BJ (cell line): ENCODE measurements at regions not wholly inside any gene's neighbourhood (a gene's known extent, or its start where the extent isn't known, plus 50 kb on each side); places are given as distances from the start of the nearest gene placed in this dataset.

Experiments
- CTCF ChIA-PET: fragments of 350-600 bp; formaldehyde crosslinking; extraction: SDS; loops from one replicate; lab custom pipeline; 2021; ENCODE audit warnings: antibody characterized with exemption, inconsistent platforms; lab: Yijun Ruan, JAX
- POLR2A ChIA-PET: fragments of 300-600 bp; sonication (Branson Sonifier 250); formaldehyde crosslinking; extraction: SDS; loops from one replicate; lab custom pipeline; 2021; ENCODE audit warnings: antibody characterized with exemption; lab: Charles Lee
- DNase-seq: peaks from one replicate; pipeline ENCODE4 v3.0.0-alpha.2; 2011; ENCODE audit warnings: low read depth
- H3K27me3 ChIP-seq: 2 replicates; pipeline ENCODE4 v1.6.0; 2011; ENCODE audit warnings: low read length; ENCODE audit not compliant: control insufficient read depth, insufficient read depth
- H3K36me3 ChIP-seq: 2 replicates; pipeline ENCODE4 v1.5.1; 2011; ENCODE audit warnings: low read length; ENCODE audit not compliant: control insufficient read depth, insufficient read depth
- H3K4me3 ChIP-seq: 2 replicates; pipeline ENCODE4 v1.5.1; 2011; ENCODE audit warnings: low read depth, mild to moderate bottlenecking, control low read depth, low read length
- TF ChIP-seq, protein P1 (sequence below): IDR thresholded peaks from 2 replicates; pipeline ENCODE4 v1.5.1; 2011; ENCODE audit warnings: low read depth, mild to moderate bottlenecking, control low read depth, inconsistent platforms, low read length, moderate library complexity; ENCODE audit not compliant: insufficient read depth

DNA sequence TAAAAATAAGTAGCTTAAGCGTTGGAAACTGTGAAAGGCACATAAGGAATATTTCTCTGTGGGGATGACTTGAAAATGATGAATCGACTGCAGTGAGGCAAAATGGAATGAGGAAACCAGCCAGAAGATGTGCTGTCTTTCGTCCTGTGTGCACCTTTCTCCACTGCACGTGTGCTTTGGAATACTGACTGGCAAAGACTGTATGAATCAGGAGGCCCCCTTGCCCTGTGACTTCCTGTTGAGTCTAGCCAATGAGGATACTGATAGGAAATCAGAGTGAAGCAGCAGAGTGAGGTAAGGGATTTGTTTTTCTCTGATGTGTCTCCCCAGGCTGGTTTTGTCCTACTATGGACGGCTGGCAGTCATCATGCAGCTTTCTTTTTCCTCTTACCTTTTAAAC lies 118.2 kb upstream of the ADGRL4 start:
- no peaks in the 10 kb centered on the region for H3K27me3 ChIP-seq
- CTCF ChIA-PET = no interaction called here
- POLR2A ChIA-PET = no interaction called here
- TF ChIP-seq, protein P1, sequence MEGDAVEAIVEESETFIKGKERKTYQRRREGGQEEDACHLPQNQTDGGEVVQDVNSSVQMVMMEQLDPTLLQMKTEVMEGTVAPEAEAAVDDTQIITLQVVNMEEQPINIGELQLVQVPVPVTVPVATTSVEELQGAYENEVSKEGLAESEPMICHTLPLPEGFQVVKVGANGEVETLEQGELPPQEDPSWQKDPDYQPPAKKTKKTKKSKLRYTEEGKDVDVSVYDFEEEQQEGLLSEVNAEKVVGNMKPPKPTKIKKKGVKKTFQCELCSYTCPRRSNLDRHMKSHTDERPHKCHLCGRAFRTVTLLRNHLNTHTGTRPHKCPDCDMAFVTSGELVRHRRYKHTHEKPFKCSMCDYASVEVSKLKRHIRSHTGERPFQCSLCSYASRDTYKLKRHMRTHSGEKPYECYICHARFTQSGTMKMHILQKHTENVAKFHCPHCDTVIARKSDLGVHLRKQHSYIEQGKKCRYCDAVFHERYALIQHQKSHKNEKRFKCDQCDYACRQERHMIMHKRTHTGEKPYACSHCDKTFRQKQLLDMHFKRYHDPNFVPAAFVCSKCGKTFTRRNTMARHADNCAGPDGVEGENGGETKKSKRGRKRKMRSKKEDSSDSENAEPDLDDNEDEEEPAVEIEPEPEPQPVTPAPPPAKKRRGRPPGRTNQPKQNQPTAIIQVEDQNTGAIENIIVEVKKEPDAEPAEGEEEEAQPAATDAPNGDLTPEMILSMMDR = no peak
- DNase-seq = no peak
- H3K4me3 ChIP-seq = no peak overlapping the region
- no peaks in the 10 kb centered on the region for H3K36me3 ChIP-seq

DNA sequence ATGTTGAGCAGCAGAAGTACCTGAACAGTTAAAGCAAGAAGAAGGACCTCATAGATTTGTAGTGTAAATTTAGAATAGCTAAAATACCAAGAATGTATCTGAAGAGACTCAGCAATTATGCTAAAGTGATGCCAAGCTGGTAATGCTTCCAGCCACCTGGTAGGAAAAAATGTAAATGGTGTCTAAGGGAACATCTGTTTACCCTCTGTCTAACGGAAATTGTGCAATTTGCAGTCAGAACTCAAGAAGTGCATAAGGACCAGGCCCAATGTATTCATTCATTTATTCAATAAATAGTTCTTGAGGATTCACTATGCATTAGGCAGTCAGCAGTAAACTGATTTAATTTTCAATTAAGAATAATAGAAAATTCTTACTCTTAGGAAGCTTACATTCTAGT lies 116.0 kb upstream of the ADGRL4 start:
- no peak overlapping the region for H3K4me3 ChIP-seq
- H3K36me3 ChIP-seq = no peaks in the 10 kb centered on the region
- TF ChIP-seq, protein P1 = no peak
- H3K27me3 ChIP-seq = no peaks in the 10 kb centered on the region
- DNase-seq = no peak
- ChIA-PET CTCF (no interaction called here), POLR2A (no interaction called here)

DNA sequence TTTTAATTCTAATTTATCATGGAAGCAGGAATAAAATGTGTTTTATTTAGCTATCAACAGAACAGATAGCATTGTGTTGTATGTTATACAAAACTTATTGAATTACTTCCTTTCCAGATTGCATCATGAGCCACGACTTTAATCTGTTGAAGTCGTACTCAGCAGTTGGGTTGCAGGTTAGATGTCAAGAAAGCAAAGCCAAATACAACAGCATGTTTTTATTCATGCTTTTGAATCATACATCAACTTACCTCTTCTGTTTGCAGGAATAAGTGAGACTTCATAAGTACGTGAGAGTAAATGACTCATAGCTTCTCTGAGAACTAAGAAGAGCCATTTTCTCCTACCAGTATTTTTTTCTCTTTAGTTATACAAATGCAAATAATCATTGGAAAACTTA lies 110.8 kb upstream of the ADGRL4 start:
- no peak for DNase-seq
- POLR2A ChIA-PET = no interaction called here
- Histone ChIP-seq H3K27me3 (no peaks in the 10 kb centered on the region), H3K4me3 (no peak overlapping the region), H3K36me3 (no peaks in the 10 kb centered on the region)
- CTCF ChIA-PET = interaction anchor here (1.0 kb wide), 1 partner anchor 11 kb away, joined by 4 read pairs; no protein-coding TSS in a partner anchor
- TF ChIP-seq, protein P1 = no peak

GRCh38 chr1:79113836-79114235 lies 107.3 kb upstream of the ADGRL4 start:
- Histone ChIP-seq H3K4me3 (no peak overlapping the region), H3K36me3 (no peaks in the 10 kb centered on the region), H3K27me3 (no peaks in the 10 kb centered on the region)
- no peak for DNase-seq
- POLR2A ChIA-PET = no interaction called here
- CTCF ChIA-PET = no interaction called here
- TF ChIP-seq, protein P1 = no peak

GRCh38 chr1:79110749-79111148 lies 104.2 kb upstream of the ADGRL4 start:
- ChIA-PET CTCF (interaction anchor here (0.9 to 1.4 kb wide), 2 partner anchors 16 to 23 kb away, joined by 3 read pairs; no protein-coding TSS in a partner anchor), POLR2A (no interaction called here)
- TF ChIP-seq, protein P1 = no peak
- no peak overlapping the region for H3K4me3 ChIP-seq
- H3K27me3 ChIP-seq = no peaks in the 10 kb centered on the region
- DNase-seq = no peak
- H3K36me3 ChIP-seq = no peaks in the 10 kb centered on the region
